IMR-90 (cell line): ENCODE measurements at regions not wholly inside any gene's neighbourhood (a gene's known extent, or its start where the extent isn't known, plus 50 kb on each side); places are given as distances from the start of the nearest gene placed in this dataset.

Experiments used
- ATAC-seq: fragments of 200-7000 bp; cut with Tn5 transposase; 2 replicates; pipeline ENCODE4 v1.9.1; 2020; ENCODE audit warnings: low read depth, mild to moderate bottlenecking, moderate library complexity
- BruUV-seq: library from RNA; stranded (reverse); fragments of 400-500 nt; replicated peaks from 2 replicates; lab custom pipeline; 2021; lab: Mats Ljungman, UMichigan
- CTCF ChIA-PET: fragments of 300-600 bp; formaldehyde crosslinking; extraction: SDS; loops from one replicate; lab custom pipeline; 2021; ENCODE audit warnings: antibody characterized with exemption; lab: Yijun Ruan, JAX
- POLR2A ChIA-PET: fragments of 300-600 bp; sonication (Branson Sonifier 250); formaldehyde crosslinking; loops from one replicate; lab custom pipeline; 2022; ENCODE audit warnings: antibody characterized with exemption; ENCODE audit not compliant: unreplicated experiment; lab: Charles Lee
- DNase-seq: peaks from one replicate; pipeline ENCODE4 v3.0.0; 2013
- H2AFZ ChIP-seq: replicated peaks from 2 replicates; pipeline ENCODE3; 2013; ENCODE audit warnings: low read length, mild to moderate bottlenecking; ENCODE audit not compliant: poor library complexity
- H2AK5ac ChIP-seq: 2 replicates; pipeline ENCODE4 v1.6.1; 2013; ENCODE audit warnings: low read depth, low read length, inconsistent platforms
- H2AK9ac ChIP-seq: replicated peaks from 2 replicates; pipeline ENCODE3; 2013; ENCODE audit warnings: mild to moderate bottlenecking, low read depth, low read length, moderate library complexity; ENCODE audit not compliant: poor library complexity
- H2BK120ac ChIP-seq: 2 replicates; pipeline ENCODE4 v1.6.1; 2013; ENCODE audit warnings: low read depth, low read length, inconsistent platforms
- H2BK15ac ChIP-seq: 3 replicates; pipeline ENCODE4 v1.6.1; 2013; ENCODE audit warnings: low read depth, low read length, inconsistent platforms
- H2BK20ac ChIP-seq: 2 replicates; pipeline ENCODE4 v1.6.1; 2013; ENCODE audit warnings: low read depth, mild to moderate bottlenecking, inconsistent platforms, low read length, moderate library complexity
- H2BK5ac ChIP-seq: 2 replicates; pipeline ENCODE4 v1.6.1; 2013; ENCODE audit warnings: mild to moderate bottlenecking, low read depth, low read length, inconsistent platforms; ENCODE audit not compliant: poor library complexity, severe bottlenecking
- H3K14ac ChIP-seq: replicated peaks from 2 replicates; pipeline ENCODE4 v1.6.1; 2013; ENCODE audit warnings: low read depth, low read length, inconsistent platforms
- H3K18ac ChIP-seq: 2 replicates; pipeline ENCODE4 v1.6.1; 2013; ENCODE audit warnings: low read depth, low read length, control low read depth
- H3K23ac ChIP-seq: 2 replicates; pipeline ENCODE4 v1.6.1; 2013; ENCODE audit warnings: low read depth, low read length, inconsistent platforms
- H3K27ac ChIP-seq: 2 replicates; pipeline ENCODE4 v1.5.1; 2013; ENCODE audit warnings: mild to moderate bottlenecking, control low read depth, low read length; ENCODE audit not compliant: insufficient read depth
- H3K27me3 ChIP-seq: 2 replicates; pipeline ENCODE4 v1.6.1; 2013; ENCODE audit warnings: low read length; ENCODE audit not compliant: control insufficient read depth, insufficient read depth
- H3K36me3 ChIP-seq: 2 replicates; pipeline ENCODE4 v1.6.1; 2013; ENCODE audit warnings: low read length, mixed read lengths; ENCODE audit not compliant: control insufficient read depth, insufficient read depth
- H3K4ac ChIP-seq: 2 replicates; pipeline ENCODE4 v1.6.1; 2013; ENCODE audit warnings: low read depth, low read length, inconsistent platforms
- H3K4me1 ChIP-seq: 2 replicates; pipeline ENCODE4 v1.6.1; 2013; ENCODE audit warnings: low read length, mixed read lengths; ENCODE audit not compliant: control insufficient read depth, insufficient read depth
- H3K4me2 ChIP-seq: 2 replicates; pipeline ENCODE4 v1.6.1; 2013; ENCODE audit warnings: low read depth, mild to moderate bottlenecking, control low read depth, low read length, moderate library complexity
- H3K4me3 ChIP-seq: 2 replicates; pipeline ENCODE4 v1.5.1; 2013; ENCODE audit warnings: low read depth, mild to moderate bottlenecking, control low read depth, low read length, moderate library complexity; ENCODE audit not compliant: insufficient read depth
- H3K56ac ChIP-seq: 2 replicates; pipeline ENCODE4 v1.6.1; 2013; ENCODE audit warnings: low read length, inconsistent platforms; ENCODE audit not compliant: insufficient read depth; ENCODE audit errors: extremely low read depth
- H3K79me1 ChIP-seq, 2 experiments: 2 replicates each; pipeline ENCODE4 v1.6.1; 2013; ENCODE audit warnings: low read length in 2 of 2, inconsistent platforms in 1 of 2, low read depth in 1 of 2
- H3K9ac ChIP-seq: 2 replicates; pipeline ENCODE4 v1.6.1; 2013; ENCODE audit warnings: low read depth, low read length, control low read depth
- H3K9me1 ChIP-seq: 2 replicates; pipeline ENCODE4 v1.6.1; 2013; ENCODE audit warnings: low read length, inconsistent platforms; ENCODE audit not compliant: insufficient read depth
- H3K9me3 ChIP-seq: 2 replicates; pipeline ENCODE4 v1.6.1; 2013; ENCODE audit warnings: low read length; ENCODE audit not compliant: control insufficient read depth, insufficient read depth
- H4K20me1 ChIP-seq: 2 replicates; pipeline ENCODE4 v1.6.1; 2013; ENCODE audit warnings: low read length, inconsistent platforms; ENCODE audit not compliant: insufficient read depth
- H4K5ac ChIP-seq: 2 replicates; pipeline ENCODE4 v1.6.1; 2013; ENCODE audit warnings: mild to moderate bottlenecking, low read depth, low read length, control low read depth
- H4K8ac ChIP-seq, 2 experiments: 2 replicates each; pipeline ENCODE4 v1.6.1; 2013; ENCODE audit warnings: low read depth in 2 of 2, low read length in 2 of 2, control low read depth in 1 of 2, inconsistent platforms in 1 of 2
- H4K91ac ChIP-seq: 2 replicates; pipeline ENCODE4 v1.6.1; 2013; ENCODE audit warnings: low read depth, low read length, inconsistent platforms; ENCODE audit not compliant: insufficient read depth
- CHD1 ChIP-seq: IDR thresholded peaks from 2 replicates; pipeline ENCODE4 v1.6.1; 2012; ENCODE audit warnings: low read depth, low read length, improper control_type of control experiment
- FOS ChIP-seq: fragments of 150-350 bp; IDR thresholded peaks from 2 replicates; pipeline ENCODE4 v1.6.1; 2016; ENCODE audit warnings: low read depth, low read length
- MAFK ChIP-seq: IDR thresholded peaks from 2 replicates; pipeline ENCODE4 v1.6.1; 2012; ENCODE audit warnings: low read depth, low read length, improper control_type of control experiment
- RCOR1 ChIP-seq: IDR thresholded peaks from 2 replicates; pipeline ENCODE4 v1.6.1; 2012; ENCODE audit warnings: mild to moderate bottlenecking, low read length, improper control_type of control experiment; ENCODE audit not compliant: insufficient replicate concordance
- SMC3 ChIP-seq: fragments of 150-350 bp; IDR thresholded peaks from 2 replicates; pipeline ENCODE4 v1.6.1; 2016; ENCODE audit warnings: low read depth, mild to moderate bottlenecking, antibody characterized with exemption, low read length, moderate library complexity
- WGBS, 2 experiments: methylation state at CpG; one replicate each; pipeline versions ENCODE4 v1.1.5 to v1.1.7; 2013; ENCODE audit warnings: missing lambda C conversion rate in 2 of 2; ENCODE audit not compliant: insufficient read length in 1 of 2; ENCODE audit errors: extremely low coverage in 2 of 2; 5-methylcytosine and 5-hydroxymethylcytosine counted together
- dilution Hi-C: fragments of 300-500 bp; cut with HindIII; formaldehyde crosslinking; loops from one replicate; pipeline ENCODE4 v1.14.3; 2018; ENCODE audit warnings: low sequenced_read_pairs; ENCODE audit not compliant: unreplicated experiment
- in situ Hi-C: fragments of 300-500 bp; cut with MboI; formaldehyde crosslinking; loops from 3 replicates; pipeline ENCODE4 v1.14.3; 2019; ENCODE audit warnings: low sequenced_read_pairs, inconsistent platforms, mixed read lengths
- intact Hi-C: fragments of 100-400 bp; cut with micrococcal nuclease; formaldehyde crosslinking; loops from 2 replicates; pipeline ENCODE4 v1.10.0; 2022
- TF ChIP-seq, protein P1 (sequence below): conservative IDR thresholded peaks from 2 replicates; pipeline ENCODE4 v1.5.1; 2012; ENCODE audit warnings: mild to moderate bottlenecking, low read depth, low read length, improper control_type of control experiment

- no peak overlapping the region for H3K14ac ChIP-seq
- no peak overlapping the region for H3K4me3 ChIP-seq
- H3K9me1 ChIP-seq, result no peaks in the 10 kb centered on the region
- in situ Hi-C loops (no loop called here), intact Hi-C loops (no loop called here), dilution Hi-C loops (no loop called here)
- TF ChIP-seq, protein P1, sequence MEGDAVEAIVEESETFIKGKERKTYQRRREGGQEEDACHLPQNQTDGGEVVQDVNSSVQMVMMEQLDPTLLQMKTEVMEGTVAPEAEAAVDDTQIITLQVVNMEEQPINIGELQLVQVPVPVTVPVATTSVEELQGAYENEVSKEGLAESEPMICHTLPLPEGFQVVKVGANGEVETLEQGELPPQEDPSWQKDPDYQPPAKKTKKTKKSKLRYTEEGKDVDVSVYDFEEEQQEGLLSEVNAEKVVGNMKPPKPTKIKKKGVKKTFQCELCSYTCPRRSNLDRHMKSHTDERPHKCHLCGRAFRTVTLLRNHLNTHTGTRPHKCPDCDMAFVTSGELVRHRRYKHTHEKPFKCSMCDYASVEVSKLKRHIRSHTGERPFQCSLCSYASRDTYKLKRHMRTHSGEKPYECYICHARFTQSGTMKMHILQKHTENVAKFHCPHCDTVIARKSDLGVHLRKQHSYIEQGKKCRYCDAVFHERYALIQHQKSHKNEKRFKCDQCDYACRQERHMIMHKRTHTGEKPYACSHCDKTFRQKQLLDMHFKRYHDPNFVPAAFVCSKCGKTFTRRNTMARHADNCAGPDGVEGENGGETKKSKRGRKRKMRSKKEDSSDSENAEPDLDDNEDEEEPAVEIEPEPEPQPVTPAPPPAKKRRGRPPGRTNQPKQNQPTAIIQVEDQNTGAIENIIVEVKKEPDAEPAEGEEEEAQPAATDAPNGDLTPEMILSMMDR, result no peak
- TF ChIP-seq FOS (no peak), CHD1 (no peak), SMC3 (no peak), RCOR1 (no peak), MAFK (no peak)
- no peak overlapping the region for H3K23ac ChIP-seq
- H3K4me2 ChIP-seq, result no peak overlapping the region
- DNase-seq (no peak), ATAC-seq (no peak)
- no peaks in the 10 kb centered on the region for H3K9me3 ChIP-seq
- no peak overlapping the region for H3K27ac ChIP-seq
- no peak overlapping the region for H2AK9ac ChIP-seq
- H2BK15ac ChIP-seq, result no peak overlapping the region
- no peak overlapping the region for H2BK120ac ChIP-seq
- H3K4me1 ChIP-seq, result no peaks in the 10 kb centered on the region
- no peak overlapping the region for H2BK5ac ChIP-seq
- H3K27me3 ChIP-seq, result no peaks in the 10 kb centered on the region
- no CpG with 5 or more reads among the region's 3 CpGs for WGBS, 2 experiments
- H2BK20ac ChIP-seq, result no peak overlapping the region
- no peak overlapping the region for H4K91ac ChIP-seq
- H4K5ac ChIP-seq, result no peak overlapping the region
- H4K8ac ChIP-seq, result no peak overlapping the region
- H3K18ac ChIP-seq, result no peak overlapping the region
- no TSS peak for BruUV-seq
- no peaks in the 10 kb centered on the region for H4K20me1 ChIP-seq
- H3K79me1 ChIP-seq, result no peaks in the 10 kb centered on the region
- ChIA-PET POLR2A (no interaction called here), CTCF (no interaction called here)
- no peaks in the 10 kb centered on the region for H3K36me3 ChIP-seq
- no peak overlapping the region for H3K4ac ChIP-seq
- H2AK5ac ChIP-seq, result no peak overlapping the region
- no peak overlapping the region for H2AFZ ChIP-seq
- no peak overlapping the region for H3K9ac ChIP-seq
- no peak overlapping the region for H3K56ac ChIP-seq
These were observed 152.8 kb downstream of the GNAT3 start for GRCh38 chr7:80359029-80359428.
